Adrenal gland (tissue), 9 donors: ENCODE measurements at regions not wholly inside any gene's neighbourhood (a gene's known extent, or its start where the extent isn't known, plus 50 kb on each side); places are given as distances from the start of the nearest gene placed in this dataset.

Experiments
- DNase-seq, 7 donors: peaks; one replicate each; pipeline ENCODE4 v3.0.0-alpha.2; 2019 to 2020
- H3K27ac ChIP-seq, 5 donors: fragments of 200-600 bp; sonication (generic) in 4 of 5; 1 replicate in 3 of 5; 2 replicates in 2 of 5; pipeline versions ENCODE4 v1.5.1 to v1.8.0; 2016 to 2020; ENCODE audit warnings: mild to moderate bottlenecking in 1 of 5
- H3K27me3 ChIP-seq: fragments of 200-600 bp; 2 replicates; pipeline ENCODE4 v1.8.0; 2021
- H3K36me3 ChIP-seq, 2 donors: fragments of 200-600 bp; replicated peaks in 1 of 2; 1 replicate in 1 of 2; 2 replicates in 1 of 2; pipeline versions ENCODE4 v1.5.1 to v1.8.0; 2018 to 2022
- H3K4me1 ChIP-seq, 2 donors: fragments of 200-600 bp; replicated peaks in 1 of 2; 1 replicate in 1 of 2; 2 replicates in 1 of 2; pipeline versions ENCODE4 v1.5.1 to v1.8.0; 2018 to 2021
- H3K4me3 ChIP-seq, 4 donors: fragments of 200-600 bp; sonication (generic) in 3 of 4; one replicate each; pipeline ENCODE4 v1.5.1; 2016 to 2018
- H3K9me3 ChIP-seq, 3 donors: fragments of 200-600 bp; sonication (generic) in 1 of 3; replicated peaks in 1 of 3; 1 replicate in 2 of 3; 2 replicates in 1 of 3; pipeline versions ENCODE4 v1.5.1 to v1.8.0; 2016 to 2021
- CTCF ChIP-seq, 6 experiments: fragments of 450-650 bp in 4 of 6; fragments of 200-600 bp in 2 of 6; sonication (generic) in 1 of 6; IDR thresholded peaks; 1 replicate in 5 of 6; 2 replicates in 1 of 6; pipeline versions ENCODE4 v1.5.1 to v1.8.0; 2016 to 2021; ENCODE audit warnings: antibody characterized with exemption in 6 of 6, mild to moderate bottlenecking in 2 of 6, moderate library complexity in 1 of 6
- POLR2A ChIP-seq, 2 donors: fragments of 450-650 bp; IDR thresholded peaks; one replicate each; pipeline ENCODE4 v1.6.1; 2017; ENCODE audit warnings: antibody characterized with exemption in 2 of 2, mild to moderate bottlenecking in 2 of 2, moderate library complexity in 1 of 2
- WGBS, 4 donors: extraction: QIAGEN DNeasy Blood & Tissue Kit in 2 of 4; methylation state at CpG; one replicate each; pipeline versions ENCODE4 v1.1.5 to v1.1.7; 2013 to 2017; 5-methylcytosine and 5-hydroxymethylcytosine counted together
- intact Hi-C, 2 donors: fragments of 100-400 bp; cut with DNase I; formaldehyde crosslinking; loops; one replicate each; pipeline versions ENCODE4 v1.14.1 to v1.15.0; 2022 to 2023
- donor health status: healthy with polysubstance abuse.
- donor health status: Bipolar disorder and iron deficiency.
- donor health status: DM: yes; HTN: yes; CAD: no.
- donor health status: DM: no; HTN: no; CAD: no.
- donor health status: DM: no; HTN: no; CAD: no.

- H3K27me3 ChIP-seq: no peaks in the 10 kb centered on the region
- no peak for DNase-seq
- H3K4me1 ChIP-seq: no peaks in the 10 kb centered on the region
- intact Hi-C loops: no loop called here
- H3K27ac ChIP-seq: no peak overlapping the region
- no peak overlapping the region for H3K4me3 ChIP-seq
- no peaks in the 10 kb centered on the region for H3K9me3 ChIP-seq
- WGBS, 4 donors: 67 to 71% (median 69%) methylated on average over 4 of the region's 4 CpGs
- no peak for TF ChIP-seq POLR2A (IDR thresholded peaks at IDR 0.05)
- TF ChIP-seq CTCF (IDR thresholded peaks at IDR 0.05): no peak
- H3K36me3 ChIP-seq: no peaks in the 10 kb centered on the region
These were observed 84.6 kb upstream of the GRIP1 start for GRCh38 chr12:66763467-66763866.

- Histone ChIP-seq H3K4me3 (no peak overlapping the region), H3K9me3 (no peaks in the 10 kb centered on the region), H3K27ac (no peak overlapping the region), H3K27me3 (no peaks in the 10 kb centered on the region), H3K4me1 (no peaks in the 10 kb centered on the region), H3K36me3 (no peaks in the 10 kb centered on the region)
- TF ChIP-seq POLR2A (IDR thresholded peaks at IDR 0.05) (no peak), CTCF (IDR thresholded peaks at IDR 0.05) (no peak)
- DNase-seq: no peak
- WGBS, 4 donors: 85 to 91% (median 88%) methylated on average over 1 of the region's 1 CpG
- intact Hi-C loops: no loop called here
These were observed 86.3 kb upstream of the GRIP1 start for GRCh38 chr12:66765204-66765603.

GRCh38 chr12:66767536-66767935 lies 88.7 kb upstream of the GRIP1 start:
- H3K4me3 ChIP-seq: no peak overlapping the region
- H3K9me3 ChIP-seq: no peaks in the 10 kb centered on the region
- H3K4me1 ChIP-seq: no peaks in the 10 kb centered on the region
- H3K27ac ChIP-seq: no peak overlapping the region
- intact Hi-C loops: no loop called here
- no peaks in the 10 kb centered on the region for H3K36me3 ChIP-seq
- no peak for DNase-seq
- 71 to 79% (median 73%) methylated on average over 7 of the region's 7 CpGs for WGBS, 4 donors
- TF ChIP-seq POLR2A (IDR thresholded peaks at IDR 0.05): no peak
- TF ChIP-seq CTCF (IDR thresholded peaks at IDR 0.05): no peak
- no peaks in the 10 kb centered on the region for H3K27me3 ChIP-seq

GRCh38 chr12:66768293-66768692 lies 89.4 kb upstream of the GRIP1 start:
- Histone ChIP-seq H3K27me3 (no peaks in the 10 kb centered on the region), H3K9me3 (no peaks in the 10 kb centered on the region), H3K4me3 (no peak overlapping the region), H3K36me3 (no peaks in the 10 kb centered on the region), H3K27ac (no peak overlapping the region), H3K4me1 (no peaks in the 10 kb centered on the region)
- intact Hi-C loops: no loop called here
- TF ChIP-seq POLR2A (IDR thresholded peaks at IDR 0.05): no peak
- TF ChIP-seq CTCF (IDR thresholded peaks at IDR 0.05): no peak
- DNase-seq: no peak
- 84 to 92% (median 89%) methylated on average over 5 of the region's 5 CpGs for WGBS, 4 donors
